ENCODE measurements at regions not wholly inside any gene's neighbourhood (a gene's known extent, or its start where the extent isn't known, plus 50 kb on each side); places are given as distances from the start of the nearest gene placed in this dataset.

GRCh38 chr7:131139462-131139861, 188.2 kb upstream of the MKLN1 start:
- no peak for DNase-seq

GRCh38 chr7:131141443-131141967, 186.2 kb upstream of the MKLN1 start:
- H3K27ac ChIP-seq (ENCODE audit: insufficient read depth, low read length, poor library complexity, severe bottlenecking): no peak overlapping the region

More at GRCh38 chr7:131139462-131139861, 188.2 kb upstream of the MKLN1 start:
- no peaks in the 10 kb centered on the region for H3K4me1 ChIP-seq (ENCODE audit: control insufficient read depth, insufficient read depth, low read length, poor library complexity, severe bottlenecking)
- H3K4me3 ChIP-seq (ENCODE audit: insufficient read depth, low read depth, low read length, poor library complexity, severe bottlenecking): no peak overlapping the region
- no peak overlapping the region for H3K27ac ChIP-seq (ENCODE audit: insufficient read depth, low read length, poor library complexity, severe bottlenecking)
- no peaks in the 10 kb centered on the region for H3K27me3 ChIP-seq (replicated peaks; ENCODE audit: control insufficient read depth, insufficient read depth, low read length, poor library complexity, severe bottlenecking)
- H3K9me3 ChIP-seq (ENCODE audit: control insufficient read depth, low read length): no peaks in the 10 kb centered on the region
- H3K36me3 ChIP-seq (ENCODE audit: control insufficient read depth, insufficient read depth, low read length): no peaks in the 10 kb centered on the region

GRCh38 chr7:131143869-131144268, 183.8 kb upstream of the MKLN1 start:
- H3K9me3 ChIP-seq (ENCODE audit: control insufficient read depth, low read length): no peaks in the 10 kb centered on the region
- H3K36me3 ChIP-seq (ENCODE audit: control insufficient read depth, insufficient read depth, low read length): no peaks in the 10 kb centered on the region
- H3K4me1 ChIP-seq (ENCODE audit: control insufficient read depth, insufficient read depth, low read length, poor library complexity, severe bottlenecking): no peaks in the 10 kb centered on the region
- no peak for DNase-seq
- no peak overlapping the region for H3K4me3 ChIP-seq (ENCODE audit: insufficient read depth, low read depth, low read length, poor library complexity, severe bottlenecking)
- H3K27me3 ChIP-seq (replicated peaks; ENCODE audit: control insufficient read depth, insufficient read depth, low read length, poor library complexity, severe bottlenecking): no peaks in the 10 kb centered on the region
- H3K27ac ChIP-seq (ENCODE audit: insufficient read depth, low read length, poor library complexity, severe bottlenecking): no peak overlapping the region

More at GRCh38 chr7:131141443-131141967, 186.2 kb upstream of the MKLN1 start:
- no peaks in the 10 kb centered on the region for H3K4me1 ChIP-seq (ENCODE audit: control insufficient read depth, insufficient read depth, low read length, poor library complexity, severe bottlenecking)
- DNase-seq: no peak
- no peaks in the 10 kb centered on the region for H3K36me3 ChIP-seq (ENCODE audit: control insufficient read depth, insufficient read depth, low read length)
- H3K9me3 ChIP-seq (ENCODE audit: control insufficient read depth, low read length): no peaks in the 10 kb centered on the region
- H3K27me3 ChIP-seq (replicated peaks; ENCODE audit: control insufficient read depth, insufficient read depth, low read length, poor library complexity, severe bottlenecking): no peaks in the 10 kb centered on the region
- H3K4me3 ChIP-seq (ENCODE audit: insufficient read depth, low read depth, low read length, poor library complexity, severe bottlenecking): no peak overlapping the region

- DNase-seq: no peak
- H3K4me3 ChIP-seq (ENCODE audit: insufficient read depth, low read depth, low read length, poor library complexity, severe bottlenecking): no peak overlapping the region
- H3K4me1 ChIP-seq (ENCODE audit: control insufficient read depth, insufficient read depth, low read length, poor library complexity, severe bottlenecking): no peaks in the 10 kb centered on the region
- no peaks in the 10 kb centered on the region for H3K36me3 ChIP-seq (ENCODE audit: control insufficient read depth, insufficient read depth, low read length)
- H3K27ac ChIP-seq (ENCODE audit: insufficient read depth, low read length, poor library complexity, severe bottlenecking): no peak overlapping the region
- H3K9me3 ChIP-seq (ENCODE audit: control insufficient read depth, low read length): no peaks in the 10 kb centered on the region
- no peaks in the 10 kb centered on the region for H3K27me3 ChIP-seq (replicated peaks; ENCODE audit: control insufficient read depth, insufficient read depth, low read length, poor library complexity, severe bottlenecking)
Measured at GRCh38 chr7:131145026-131145425, 182.7 kb upstream of the MKLN1 start.

GRCh38 chr7:131145770-131146169, 181.9 kb upstream of the MKLN1 start:
- DNase-seq: no peak
- H3K27me3 ChIP-seq (replicated peaks; ENCODE audit: control insufficient read depth, insufficient read depth, low read length, poor library complexity, severe bottlenecking): no peaks in the 10 kb centered on the region
- no peaks in the 10 kb centered on the region for H3K4me1 ChIP-seq (ENCODE audit: control insufficient read depth, insufficient read depth, low read length, poor library complexity, severe bottlenecking)
- no peak overlapping the region for H3K4me3 ChIP-seq (ENCODE audit: insufficient read depth, low read depth, low read length, poor library complexity, severe bottlenecking)
- no peaks in the 10 kb centered on the region for H3K9me3 ChIP-seq (ENCODE audit: control insufficient read depth, low read length)
- no peaks in the 10 kb centered on the region for H3K36me3 ChIP-seq (ENCODE audit: control insufficient read depth, insufficient read depth, low read length)
- no peak overlapping the region for H3K27ac ChIP-seq (ENCODE audit: insufficient read depth, low read length, poor library complexity, severe bottlenecking)

- H3K9me3 ChIP-seq (ENCODE audit: control insufficient read depth, low read length): no peaks in the 10 kb centered on the region
- H3K4me1 ChIP-seq (ENCODE audit: control insufficient read depth, insufficient read depth, low read length, poor library complexity, severe bottlenecking): no peaks in the 10 kb centered on the region
- H3K4me3 ChIP-seq (ENCODE audit: insufficient read depth, low read depth, low read length, poor library complexity, severe bottlenecking): no peak overlapping the region
- H3K36me3 ChIP-seq (ENCODE audit: control insufficient read depth, insufficient read depth, low read length): no peaks in the 10 kb centered on the region
- H3K27ac ChIP-seq (ENCODE audit: insufficient read depth, low read length, poor library complexity, severe bottlenecking): no peak overlapping the region
- no peak for DNase-seq
- no peaks in the 10 kb centered on the region for H3K27me3 ChIP-seq (replicated peaks; ENCODE audit: control insufficient read depth, insufficient read depth, low read length, poor library complexity, severe bottlenecking)
Measured at GRCh38 chr7:131147604-131148003, 180.1 kb upstream of the MKLN1 start.

- H3K27ac ChIP-seq (ENCODE audit: insufficient read depth, low read length, poor library complexity, severe bottlenecking): no peak overlapping the region
- H3K4me3 ChIP-seq (ENCODE audit: insufficient read depth, low read depth, low read length, poor library complexity, severe bottlenecking): no peak overlapping the region
- no peaks in the 10 kb centered on the region for H3K27me3 ChIP-seq (replicated peaks; ENCODE audit: control insufficient read depth, insufficient read depth, low read length, poor library complexity, severe bottlenecking)
- H3K36me3 ChIP-seq (ENCODE audit: control insufficient read depth, insufficient read depth, low read length): no peaks in the 10 kb centered on the region
- no peaks in the 10 kb centered on the region for H3K9me3 ChIP-seq (ENCODE audit: control insufficient read depth, low read length)
- H3K4me1 ChIP-seq (ENCODE audit: control insufficient read depth, insufficient read depth, low read length, poor library complexity, severe bottlenecking): no peaks in the 10 kb centered on the region
- no peak for DNase-seq
Measured at GRCh38 chr7:131148258-131148657, 179.4 kb upstream of the MKLN1 start.

GRCh38 chr7:131148708-131149428, 178.8 kb upstream of the MKLN1 start:
- Histone ChIP-seq H3K4me1 (ENCODE audit: control insufficient read depth, insufficient read depth, low read length, poor library complexity, severe bottlenecking) (no peaks in the 10 kb centered on the region), H3K27me3 (replicated peaks; ENCODE audit: control insufficient read depth, insufficient read depth, low read length, poor library complexity, severe bottlenecking) (no peaks in the 10 kb centered on the region), H3K9me3 (ENCODE audit: control insufficient read depth, low read length) (no peaks in the 10 kb centered on the region), H3K4me3 (ENCODE audit: insufficient read depth, low read depth, low read length, poor library complexity, severe bottlenecking) (no peak overlapping the region), H3K27ac (ENCODE audit: insufficient read depth, low read length, poor library complexity, severe bottlenecking) (no peak overlapping the region), H3K36me3 (ENCODE audit: control insufficient read depth, insufficient read depth, low read length) (no peaks in the 10 kb centered on the region)
- no peak for DNase-seq

- Histone ChIP-seq H3K4me1 (ENCODE audit: control insufficient read depth, insufficient read depth, low read length, poor library complexity, severe bottlenecking) (no peaks in the 10 kb centered on the region), H3K4me3 (ENCODE audit: insufficient read depth, low read depth, low read length, poor library complexity, severe bottlenecking) (no peak overlapping the region), H3K9me3 (ENCODE audit: control insufficient read depth, low read length) (no peaks in the 10 kb centered on the region), H3K36me3 (ENCODE audit: control insufficient read depth, insufficient read depth, low read length) (no peaks in the 10 kb centered on the region), H3K27me3 (replicated peaks; ENCODE audit: control insufficient read depth, insufficient read depth, low read length, poor library complexity, severe bottlenecking) (no peaks in the 10 kb centered on the region), H3K27ac (ENCODE audit: insufficient read depth, low read length, poor library complexity, severe bottlenecking) (no peak overlapping the region)
- no peak for DNase-seq
Measured at GRCh38 chr7:131149429-131149773, 178.3 kb upstream of the MKLN1 start.

- DNase-seq: no peak
- no peak overlapping the region for H3K4me3 ChIP-seq (ENCODE audit: insufficient read depth, low read depth, low read length, poor library complexity, severe bottlenecking)
- H3K27ac ChIP-seq (ENCODE audit: insufficient read depth, low read length, poor library complexity, severe bottlenecking): no peak overlapping the region
- no peaks in the 10 kb centered on the region for H3K4me1 ChIP-seq (ENCODE audit: control insufficient read depth, insufficient read depth, low read length, poor library complexity, severe bottlenecking)
- no peaks in the 10 kb centered on the region for H3K27me3 ChIP-seq (replicated peaks; ENCODE audit: control insufficient read depth, insufficient read depth, low read length, poor library complexity, severe bottlenecking)
- no peaks in the 10 kb centered on the region for H3K36me3 ChIP-seq (ENCODE audit: control insufficient read depth, insufficient read depth, low read length)
- no peaks in the 10 kb centered on the region for H3K9me3 ChIP-seq (ENCODE audit: control insufficient read depth, low read length)
Measured at GRCh38 chr7:131149840-131150239, 177.8 kb upstream of the MKLN1 start.
